Stimulated activated CD4-positive, alpha-beta T cell treated with anti-CD3 and anti-CD28 coated beads, Interleukin-12 subunit alpha, Interleukin-12 subunit beta, amount 100 ng/mL, for 4 hours (primary cell): ENCODE measurements at regions not wholly inside any gene's neighbourhood (a gene's known extent, or its start where the extent isn't known, plus 50 kb on each side); places are given as distances from the start of the nearest gene placed in this dataset.
"Not testable (repeated sequence)": the region's sequence is repeated elsewhere in the genome, so short reads cannot be mapped to it uniquely, and the experiment has no call there.

Experiments
- DNase-seq: peaks from one replicate; pipeline ENCODE4 v3.0.0-alpha.2; 2020

DNA sequence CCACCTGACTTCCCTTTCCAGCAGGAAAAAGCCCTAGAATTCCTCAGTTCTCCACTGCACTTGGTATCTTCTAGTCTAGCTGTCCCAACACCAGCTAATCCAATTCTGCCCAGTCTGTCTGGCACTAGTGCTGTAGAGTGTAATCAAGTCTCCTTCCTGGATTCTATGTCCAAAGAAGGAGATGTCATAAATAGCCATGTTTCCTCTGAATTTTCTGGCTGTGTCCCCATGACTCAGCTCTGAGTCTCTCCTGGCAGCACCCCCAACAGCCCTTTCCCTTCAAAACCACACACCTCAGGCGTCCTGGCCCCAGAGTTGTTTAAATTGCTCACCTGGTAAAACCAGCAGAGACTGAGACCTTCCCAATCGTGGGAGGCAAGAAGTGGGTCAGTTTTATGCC is 197.2 kb downstream of the GRXCR1 start:
- no peak for DNase-seq

DNA sequence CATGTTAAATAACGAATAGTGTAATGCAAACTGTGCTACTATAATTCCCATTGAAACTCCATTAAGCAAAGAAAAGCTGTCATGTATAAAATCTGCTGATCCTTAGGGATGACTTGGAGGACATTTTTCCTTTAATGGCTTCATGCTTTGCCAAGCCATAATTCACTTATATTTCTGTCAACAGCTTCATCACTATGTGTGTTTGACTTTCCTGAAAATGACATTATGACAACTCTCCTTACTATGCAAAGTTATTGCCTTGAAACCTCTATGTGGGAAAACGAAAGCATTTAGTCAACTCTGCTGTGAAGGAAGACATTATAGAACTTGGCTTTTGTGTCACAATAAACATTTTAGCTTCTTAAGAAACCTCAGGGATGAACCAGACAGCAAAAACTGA is 210.5 kb downstream of the GRXCR1 start:
- DNase-seq: no peak

GRCh38 chr4:43112139-43112538 is 219.6 kb downstream of the GRXCR1 start:
- DNase-seq: no peak

- no peak for DNase-seq
Measured at GRCh38 chr4:43113196-43113595, 220.7 kb downstream of the GRXCR1 start.

GRCh38 chr4:43126595-43126994 is 234.1 kb downstream of the GRXCR1 start:
- DNase-seq: no peak

GRCh38 chr4:43130228-43131021 is 237.9 kb downstream of the GRXCR1 start:
- no peak for DNase-seq

DNA sequence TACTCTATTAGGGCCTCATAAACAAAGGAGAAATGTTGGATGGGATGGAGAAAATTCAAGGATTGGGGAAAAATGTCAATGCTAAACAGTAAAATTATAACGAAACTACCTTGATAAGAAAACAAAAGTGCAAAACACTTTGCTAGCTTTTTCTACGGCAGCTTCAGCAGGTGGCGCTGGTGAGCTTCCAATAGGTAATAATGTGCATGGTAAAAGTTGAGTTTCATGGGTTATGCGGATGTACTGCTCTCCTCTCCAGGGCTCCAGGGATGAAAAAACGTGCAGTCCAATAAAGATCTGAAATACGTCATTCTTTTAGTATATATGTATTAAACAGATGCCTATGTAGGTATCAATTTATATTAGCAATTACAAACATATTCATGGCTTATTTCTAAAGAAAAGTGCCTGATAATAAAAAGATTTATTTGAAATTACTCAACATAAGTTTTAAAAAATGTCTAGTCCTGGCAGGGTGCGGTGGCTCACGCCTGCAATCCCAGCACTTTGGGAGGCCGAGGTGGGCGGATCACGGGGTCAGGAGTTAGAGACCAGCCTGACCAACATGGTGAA is 239.6 kb downstream of the GRXCR1 start:
- peak; percentile 11 for DNase-seq

DNA sequence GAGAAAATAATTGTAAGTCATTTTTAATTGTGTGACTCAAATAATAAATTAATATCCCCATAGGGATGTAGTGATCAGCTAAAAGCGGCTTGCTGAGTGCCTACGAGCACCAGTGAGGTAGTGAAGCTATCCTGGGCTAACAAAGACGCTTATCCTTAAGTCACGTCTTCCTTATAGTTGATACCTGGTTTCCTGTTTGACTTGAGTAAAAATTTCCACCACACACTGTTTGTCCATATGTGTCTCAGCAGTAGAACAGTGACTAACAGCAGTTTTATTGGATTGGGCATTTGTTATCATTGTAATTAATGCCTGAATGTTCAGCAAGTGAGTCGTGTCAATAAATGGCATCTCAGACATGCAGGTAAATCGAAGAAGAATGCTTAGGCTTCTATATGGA is 241.1 kb downstream of the GRXCR1 start:
- no peak for DNase-seq

DNA sequence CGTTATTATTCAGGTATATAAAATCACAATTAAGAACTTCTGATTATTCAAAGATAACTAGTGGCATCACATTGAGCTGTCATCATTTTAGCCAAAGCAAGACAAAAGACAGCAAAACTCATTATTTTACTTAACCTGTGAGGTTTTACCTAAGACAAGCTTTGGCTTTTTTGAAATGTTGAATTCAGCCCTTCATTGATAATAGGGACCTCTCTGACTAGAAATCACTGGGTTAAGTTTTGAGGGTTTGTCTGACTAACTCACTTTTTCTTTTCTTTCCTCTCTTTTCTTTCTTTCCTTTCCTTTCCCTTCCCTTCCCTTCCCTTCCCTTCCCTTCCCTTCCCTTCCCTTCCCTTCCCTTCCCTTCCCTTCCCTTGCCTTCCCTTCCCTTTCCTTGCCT is 244.2 kb downstream of the GRXCR1 start:
- no peak for DNase-seq

GRCh38 chr4:43146198-43146597 is 253.7 kb downstream of the GRXCR1 start:
- DNase-seq: no peak

- no peak for DNase-seq
Measured at GRCh38 chr4:43148481-43148880, 256.0 kb downstream of the GRXCR1 start.

DNA sequence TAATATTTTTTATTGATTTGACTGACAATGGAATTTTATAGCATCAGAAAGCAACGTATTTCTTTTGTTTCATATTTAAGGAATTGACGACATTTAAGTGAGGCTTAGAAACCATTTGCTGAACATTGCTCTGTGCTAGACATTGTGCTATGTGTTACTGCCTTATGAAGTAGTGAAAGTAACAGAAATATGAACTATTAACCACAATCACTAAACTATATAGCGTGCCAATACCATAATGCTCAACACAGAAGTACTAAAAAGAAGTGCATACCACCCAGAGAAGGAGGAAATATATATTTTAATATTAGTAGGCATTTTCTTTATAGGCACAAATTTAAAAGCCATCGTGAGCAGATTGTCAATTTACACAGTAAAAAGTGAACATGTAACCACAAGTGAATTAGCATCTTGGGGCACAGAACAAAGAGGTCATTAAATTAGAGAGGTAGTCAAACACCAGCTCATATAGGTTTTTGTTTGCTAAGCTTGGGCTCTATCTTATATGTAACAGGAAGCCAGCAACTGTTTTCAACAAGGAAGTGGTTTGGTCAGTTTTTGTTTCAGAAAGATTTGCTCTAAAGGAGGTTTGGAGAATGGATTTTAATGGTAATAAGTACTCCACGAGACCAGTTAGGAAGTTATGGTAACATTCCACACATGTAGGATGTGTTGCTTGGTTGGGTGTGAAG is 270.7 kb downstream of the GRXCR1 start:
- no peak for DNase-seq

DNA sequence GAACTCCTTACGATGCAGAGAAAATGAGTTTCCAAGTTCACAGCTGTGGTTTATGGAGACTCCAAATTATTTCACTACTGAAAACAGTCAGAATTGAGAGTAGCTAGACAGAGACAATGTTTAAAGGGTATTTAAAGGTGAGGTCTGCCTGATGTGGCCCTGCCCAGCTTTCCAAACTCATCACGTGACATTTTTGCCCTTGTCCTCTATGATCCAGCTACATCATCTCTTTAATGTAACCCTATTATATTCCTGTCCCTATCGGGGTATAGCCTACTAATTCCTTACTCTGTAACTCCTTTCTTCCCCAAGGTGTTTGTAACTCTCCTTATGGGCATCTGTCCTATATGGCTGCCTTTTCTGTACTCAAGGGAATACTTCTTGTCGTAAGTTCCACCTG is 297.2 kb downstream of the GRXCR1 start:
- no peak for DNase-seq

DNA sequence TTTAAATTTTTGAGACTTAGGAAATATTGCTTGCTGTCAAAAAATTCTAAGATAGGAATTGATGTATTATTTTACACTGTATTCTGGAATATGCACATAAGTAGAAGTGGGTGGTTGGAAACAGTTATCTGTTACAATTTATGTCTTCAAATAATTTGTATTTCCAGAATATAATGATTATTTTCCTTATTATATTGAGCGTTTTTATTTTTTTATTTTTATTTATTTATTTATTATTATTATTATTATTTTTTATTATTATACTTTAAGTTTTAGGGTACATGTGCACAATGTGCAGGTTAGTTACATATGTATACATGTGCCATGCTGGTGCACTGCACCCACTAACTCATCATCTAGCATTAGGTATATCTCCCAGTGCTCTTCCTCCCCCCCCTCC is 320.1 kb downstream of the GRXCR1 start:
- not testable (repeated sequence) for DNase-seq

GRCh38 chr4:43223820-43224219 is 331.3 kb downstream of the GRXCR1 start:
- no peak for DNase-seq

- no peak for DNase-seq
Measured at GRCh38 chr4:43224559-43224958, 332.0 kb downstream of the GRXCR1 start.

DNA sequence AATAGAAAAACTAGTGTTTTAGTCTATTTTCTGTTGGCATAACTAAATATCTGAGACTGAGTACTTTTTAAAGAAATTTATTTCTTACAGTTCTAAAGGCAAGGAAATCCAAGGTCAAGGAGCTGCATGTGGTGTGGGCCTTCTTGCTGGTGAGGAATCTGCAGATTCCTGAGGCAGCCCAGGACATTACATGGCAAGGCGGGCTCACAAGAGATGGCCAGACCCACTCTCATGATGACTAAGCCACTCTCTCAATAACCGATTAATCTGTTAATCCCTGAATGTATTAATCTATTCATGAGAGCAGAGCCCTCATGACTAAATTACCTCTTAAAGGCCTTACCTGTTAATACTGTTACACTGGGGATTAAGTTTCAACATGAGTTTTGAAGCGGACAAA is 340.8 kb downstream of the GRXCR1 start:
- DNase-seq: no peak

- DNase-seq: no peak
Measured at GRCh38 chr4:43234626-43235415, 342.3 kb downstream of the GRXCR1 start.

DNA sequence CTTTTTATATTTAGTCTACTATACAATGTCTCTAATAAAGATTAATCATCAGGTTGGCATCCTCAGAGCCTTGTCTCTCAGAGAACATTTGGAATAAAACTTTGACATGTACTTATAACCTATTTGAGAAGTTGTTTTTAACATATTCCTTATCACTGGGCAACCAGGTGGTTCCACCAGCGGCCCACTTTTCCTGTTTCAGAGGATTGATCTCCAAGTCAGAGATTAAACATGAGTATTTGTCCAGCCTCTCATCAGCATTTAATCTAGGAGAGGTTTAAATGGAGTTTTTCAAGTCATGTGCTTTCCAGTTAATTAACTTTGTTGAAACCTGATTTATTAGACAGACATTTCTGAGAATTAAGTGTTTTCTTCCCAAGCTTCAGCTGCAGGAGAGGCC is 345.5 kb downstream of the GRXCR1 start:
- no peak for DNase-seq

- no peak for DNase-seq
Measured at GRCh38 chr4:43238585-43238984, 346.1 kb downstream of the GRXCR1 start.

DNA sequence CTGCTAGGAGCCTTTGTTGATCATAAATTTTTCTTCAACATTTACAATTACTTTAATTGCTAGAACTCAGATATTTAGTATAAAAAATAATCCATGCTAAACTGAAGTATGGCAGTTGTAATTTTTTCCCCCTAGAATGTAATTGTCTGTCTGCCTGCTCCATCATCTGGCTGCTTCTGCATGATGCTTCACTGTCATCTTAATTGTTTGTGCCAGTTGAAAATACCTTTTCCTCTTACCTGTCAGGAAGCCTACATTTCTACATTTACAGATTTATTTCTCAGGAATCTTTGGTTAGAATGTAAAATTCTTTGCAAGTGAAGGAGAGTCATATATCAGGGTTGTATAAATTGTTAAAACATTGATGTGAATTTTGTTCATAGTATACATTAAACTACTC is 348.6 kb downstream of the GRXCR1 start:
- no peak for DNase-seq

DNA sequence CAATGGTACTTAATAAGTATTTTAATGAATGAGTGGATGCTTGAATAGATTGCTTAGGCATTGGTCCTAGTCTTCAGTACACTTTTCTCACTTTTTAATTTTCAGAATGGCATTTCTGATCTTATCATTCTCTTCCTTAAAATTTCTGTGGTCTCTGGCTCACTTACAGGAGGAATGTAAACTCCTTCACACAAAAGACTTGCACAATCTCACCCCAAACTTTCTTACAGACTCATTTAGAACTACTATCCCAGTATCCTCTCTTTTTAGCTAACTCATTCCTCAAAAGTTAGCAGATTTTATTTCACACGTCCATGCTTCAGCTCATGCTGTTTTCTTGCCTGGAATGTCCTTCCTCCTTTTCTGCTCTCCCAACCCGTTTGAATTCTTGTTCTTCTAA is 350.1 kb downstream of the GRXCR1 start:
- no peak for DNase-seq

DNA sequence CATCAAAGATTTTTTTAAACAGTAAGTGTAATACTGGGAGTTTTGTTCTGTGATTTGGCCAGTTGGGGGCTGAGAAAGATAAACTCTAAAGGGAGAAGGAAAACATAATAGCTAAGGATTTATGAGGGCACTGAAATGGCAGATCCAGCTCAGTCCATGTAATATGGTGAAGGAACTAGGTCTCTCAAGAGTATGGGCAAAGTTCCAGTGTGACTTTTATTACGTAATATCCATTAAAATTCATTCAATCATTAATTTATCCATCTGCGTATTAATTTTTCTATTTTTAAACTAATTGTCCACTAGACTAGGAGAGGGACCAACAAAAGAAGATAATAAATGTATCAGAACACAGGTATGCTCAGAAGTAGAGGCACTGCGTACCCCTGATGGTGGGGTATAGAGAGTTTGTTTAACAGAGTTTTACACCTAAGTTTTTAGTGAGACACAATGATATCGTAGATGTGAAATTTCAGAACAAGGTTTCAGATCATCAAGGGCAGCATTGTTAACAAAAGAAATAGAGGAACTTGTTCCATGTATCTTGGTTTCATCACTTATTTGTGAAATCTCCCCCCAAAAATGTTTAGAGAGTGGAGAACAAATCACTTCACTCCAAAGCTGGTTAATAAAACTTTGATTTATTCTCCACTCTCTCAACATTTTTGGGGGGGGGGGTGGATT is 351.1 kb downstream of the GRXCR1 start:
- DNase-seq: no peak
